ENCODE measurements at regions not wholly inside any gene's neighbourhood (a gene's known extent, or its start where the extent isn't known, plus 50 kb on each side); places are given as distances from the start of the nearest gene placed in this dataset.

GRCh38 chr2:8448824-8449556 is 232.9 kb upstream of the ID2 start:
- no peak for DNase-seq (ENCODE audit: low read depth)

- DNase-seq (ENCODE audit: low read depth) = no peak
These were observed 230.6 kb upstream of the ID2 start for GRCh38 chr2:8451273-8451672.

DNA sequence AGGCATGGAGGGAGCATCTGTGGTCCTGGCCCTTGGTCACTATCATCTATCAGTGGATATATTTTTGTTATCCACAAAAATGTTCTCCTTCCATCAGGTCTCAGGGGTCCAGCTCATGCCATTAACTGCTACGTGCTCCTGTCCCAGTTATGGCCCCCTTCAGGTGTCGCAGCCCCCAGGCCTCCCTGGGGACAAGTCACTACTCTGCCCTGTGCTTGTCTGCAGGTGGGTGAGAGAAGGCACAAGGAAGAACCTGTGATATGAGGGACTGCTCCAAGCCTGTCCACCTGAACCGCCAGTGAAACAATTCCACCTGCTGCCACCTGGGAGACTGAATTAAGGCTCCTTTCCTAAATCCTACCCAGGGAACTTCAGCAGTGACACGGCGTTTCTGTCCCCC is 229.6 kb upstream of the ID2 start:
- DNase-seq (ENCODE audit: low read depth) = no peak

DNA sequence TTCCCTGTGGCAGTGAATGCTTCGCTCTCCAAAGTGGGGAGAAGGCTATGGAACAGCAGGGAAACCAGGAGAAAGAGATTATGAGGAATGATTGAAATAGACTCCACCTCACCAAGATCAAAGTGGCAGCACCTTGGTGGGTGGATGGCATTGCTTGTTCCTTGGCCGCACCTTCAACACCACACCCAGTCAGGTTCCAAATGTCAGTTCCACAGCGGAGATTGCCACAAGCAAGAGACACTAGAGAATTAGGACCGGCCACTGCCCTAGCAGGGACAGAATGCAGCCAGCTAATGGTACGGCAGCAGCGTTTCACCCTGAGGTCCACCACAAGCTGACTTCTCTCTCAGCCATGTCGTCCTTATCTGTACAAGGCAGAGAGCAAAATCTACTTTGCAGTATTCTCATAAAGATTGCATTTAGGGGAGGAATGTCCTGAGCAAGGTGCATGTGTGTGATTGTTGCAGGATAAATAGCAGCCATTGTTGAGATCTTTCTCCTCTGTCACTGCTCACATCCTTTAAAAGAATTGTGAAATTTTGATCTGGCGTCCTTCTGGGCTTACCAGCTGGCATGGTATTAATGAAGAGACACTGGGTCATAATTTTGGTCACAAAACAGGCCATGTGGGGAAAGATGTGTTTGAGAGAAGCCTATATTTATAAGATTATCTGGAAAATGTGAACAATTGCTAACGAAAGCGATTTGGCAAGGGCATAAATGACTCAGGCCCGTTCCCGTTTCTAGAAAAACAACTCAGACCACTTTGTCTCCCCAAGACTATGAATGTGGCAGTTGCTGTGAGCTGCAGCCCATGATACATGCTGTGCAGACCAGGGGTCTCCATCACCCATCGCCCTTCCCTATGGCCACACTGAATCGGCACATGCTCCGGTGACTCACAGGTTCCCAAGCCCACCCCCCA is 228.6 kb upstream of the ID2 start:
- DNase-seq (ENCODE audit: low read depth) = no peak

DNA sequence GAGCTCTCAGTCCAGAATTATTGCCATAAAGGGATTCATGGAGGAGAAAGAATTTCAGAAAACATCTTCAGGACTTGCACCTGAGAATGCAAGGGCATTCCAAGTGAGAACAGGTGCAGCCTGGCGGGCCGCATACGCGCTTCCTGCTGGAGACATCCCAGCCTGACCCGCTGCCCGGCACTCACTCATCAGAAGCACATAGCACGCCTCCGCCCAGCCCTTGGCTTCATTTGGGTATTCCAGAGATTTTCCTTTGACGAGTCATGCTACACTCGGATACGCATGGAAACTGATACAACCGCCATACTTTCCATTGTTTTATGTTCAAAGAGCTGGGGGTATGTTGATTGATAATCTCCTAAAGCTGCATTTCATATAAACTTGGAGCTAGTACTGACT is 228.0 kb upstream of the ID2 start:
- no peak for DNase-seq (ENCODE audit: low read depth)

DNA sequence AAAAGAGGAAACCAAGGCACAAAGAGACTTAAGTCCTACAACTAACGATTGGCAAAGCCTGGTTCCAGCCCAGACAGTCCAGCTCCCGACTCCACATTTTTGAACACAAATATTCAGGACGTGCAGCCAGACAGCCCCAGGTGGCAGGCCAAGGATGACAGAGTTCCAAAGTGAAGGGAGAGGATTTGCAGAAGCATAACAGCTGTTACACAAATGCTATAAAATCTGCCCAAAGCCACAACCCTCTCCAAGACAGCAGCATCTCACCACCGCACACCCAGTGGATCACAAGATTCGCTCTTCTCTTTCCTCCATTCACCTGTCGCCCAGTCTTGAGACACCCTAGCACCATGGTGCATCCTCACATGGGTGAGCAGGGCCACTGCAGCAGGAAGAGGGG is 227.1 kb upstream of the ID2 start:
- DNase-seq (ENCODE audit: low read depth) = no peak

- DNase-seq (ENCODE audit: low read depth) = no peak
These were observed 226.4 kb upstream of the ID2 start for GRCh38 chr2:8455236-8456150.

- DNase-seq (ENCODE audit: low read depth) = no peak
These were observed 225.4 kb upstream of the ID2 start for GRCh38 chr2:8456151-8457091.

GRCh38 chr2:8457092-8457481 is 224.8 kb upstream of the ID2 start:
- no peak for DNase-seq (ENCODE audit: low read depth)

- no peak for DNase-seq (ENCODE audit: low read depth)
These were observed 224.0 kb upstream of the ID2 start for GRCh38 chr2:8457699-8458502.

DNA sequence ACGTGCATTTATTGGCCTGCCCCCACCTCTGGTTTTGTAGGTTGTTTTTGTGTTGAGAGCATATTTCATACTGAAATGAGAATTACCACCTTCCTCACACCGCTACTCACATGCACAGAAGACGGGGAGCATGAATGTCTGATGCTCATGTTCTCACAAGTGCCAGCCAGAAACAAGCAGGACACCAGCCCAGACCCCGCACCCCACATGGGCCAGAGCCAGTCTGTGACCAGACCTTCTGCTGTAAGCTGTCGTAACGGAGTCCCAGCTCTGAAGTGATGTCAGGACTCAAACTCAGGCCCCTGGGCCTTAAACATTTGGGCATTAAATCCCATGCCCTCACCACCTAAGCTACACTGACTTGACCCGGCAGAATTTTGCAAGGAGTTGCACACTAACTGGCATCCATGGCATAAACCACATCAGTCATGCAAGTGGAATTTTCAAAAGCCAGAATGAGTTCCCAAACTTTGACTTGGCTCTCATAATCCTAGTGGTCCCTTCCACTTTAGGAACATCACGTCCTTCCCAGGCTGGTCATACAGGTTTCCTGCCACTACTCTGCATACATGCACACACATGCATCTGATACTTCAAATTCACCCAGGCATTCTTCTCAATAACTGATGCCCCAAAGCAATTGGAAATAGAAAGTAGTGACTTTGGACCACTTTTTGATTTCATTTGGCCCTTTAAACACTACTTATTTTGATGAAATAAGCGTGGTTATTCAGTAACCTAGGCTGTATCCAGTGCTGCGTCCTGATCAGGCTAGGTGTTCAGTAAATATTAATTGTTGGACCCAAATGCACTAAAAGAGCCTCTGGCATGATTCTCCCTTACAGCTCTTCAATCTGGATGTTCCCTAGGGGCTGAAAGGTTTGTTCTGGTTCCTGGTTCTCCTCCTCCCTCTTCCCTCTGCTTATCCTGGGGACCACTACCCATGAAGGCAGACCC is 223.1 kb upstream of the ID2 start:
- DNase-seq (ENCODE audit: low read depth) = no peak

DNA sequence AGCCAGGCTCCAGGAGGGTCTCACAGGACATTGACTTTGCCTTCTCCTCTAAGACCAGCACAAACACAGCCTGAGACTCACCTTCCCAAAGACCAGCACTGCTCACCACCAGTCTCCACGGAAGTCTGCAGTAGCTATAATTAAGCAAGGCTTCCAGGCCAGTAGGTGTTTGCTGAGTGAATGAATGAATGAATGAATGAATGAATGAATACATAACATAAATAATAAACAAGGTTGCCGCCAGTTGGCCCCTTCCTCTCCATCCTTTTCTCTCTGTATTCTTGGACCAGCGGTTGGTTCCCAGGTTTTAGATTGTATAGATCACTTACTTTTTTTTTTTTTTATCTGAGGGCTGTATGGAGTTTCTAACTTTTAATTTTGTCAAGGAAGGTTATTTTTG is 222.4 kb upstream of the ID2 start:
- DNase-seq (ENCODE audit: low read depth) = no peak

- DNase-seq (ENCODE audit: low read depth) = no peak
These were observed 220.5 kb upstream of the ID2 start for GRCh38 chr2:8461341-8461740.

DNA sequence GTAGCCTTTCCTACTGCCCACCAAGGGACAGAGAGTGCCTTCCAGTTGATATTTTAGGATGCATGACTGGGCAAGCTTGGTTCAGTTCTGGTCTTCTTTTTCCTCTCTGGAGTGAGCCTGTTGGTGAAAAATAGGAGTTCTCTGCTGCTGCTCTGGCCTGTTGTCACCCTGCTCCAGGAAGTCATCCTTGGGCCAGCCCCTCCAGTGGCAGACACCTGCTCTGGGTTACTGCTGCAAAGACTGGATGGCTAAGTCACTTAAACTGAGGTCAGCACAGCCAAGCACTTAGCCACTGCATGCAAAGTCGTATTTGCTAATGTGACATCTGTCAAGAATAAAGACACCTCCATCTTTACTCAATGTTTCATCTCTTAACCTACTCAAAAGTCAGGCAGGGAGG is 219.6 kb upstream of the ID2 start:
- DNase-seq (ENCODE audit: low read depth) = no peak

GRCh38 chr2:8462899-8463648 is 218.8 kb upstream of the ID2 start:
- no peak for DNase-seq (ENCODE audit: low read depth)

DNA sequence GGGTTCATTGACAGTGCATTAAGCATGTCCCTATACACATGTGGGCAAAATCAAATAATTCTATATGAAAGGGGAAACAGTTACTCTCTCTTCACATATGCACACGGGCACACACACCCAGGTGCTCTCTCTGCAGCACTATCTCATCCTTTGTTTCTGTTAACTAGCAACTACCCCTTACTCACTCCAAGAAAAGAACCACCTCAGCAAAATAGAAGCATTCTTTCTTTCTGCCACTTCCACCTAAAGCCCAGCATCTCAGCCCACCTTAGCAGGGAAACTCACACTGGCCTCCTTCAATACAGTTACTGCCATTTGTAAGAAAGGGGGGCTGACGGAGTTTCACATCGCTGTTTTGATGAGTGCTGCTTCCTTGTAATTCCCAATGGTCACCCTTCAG is 216.3 kb upstream of the ID2 start:
- DNase-seq (ENCODE audit: low read depth) = no peak

DNA sequence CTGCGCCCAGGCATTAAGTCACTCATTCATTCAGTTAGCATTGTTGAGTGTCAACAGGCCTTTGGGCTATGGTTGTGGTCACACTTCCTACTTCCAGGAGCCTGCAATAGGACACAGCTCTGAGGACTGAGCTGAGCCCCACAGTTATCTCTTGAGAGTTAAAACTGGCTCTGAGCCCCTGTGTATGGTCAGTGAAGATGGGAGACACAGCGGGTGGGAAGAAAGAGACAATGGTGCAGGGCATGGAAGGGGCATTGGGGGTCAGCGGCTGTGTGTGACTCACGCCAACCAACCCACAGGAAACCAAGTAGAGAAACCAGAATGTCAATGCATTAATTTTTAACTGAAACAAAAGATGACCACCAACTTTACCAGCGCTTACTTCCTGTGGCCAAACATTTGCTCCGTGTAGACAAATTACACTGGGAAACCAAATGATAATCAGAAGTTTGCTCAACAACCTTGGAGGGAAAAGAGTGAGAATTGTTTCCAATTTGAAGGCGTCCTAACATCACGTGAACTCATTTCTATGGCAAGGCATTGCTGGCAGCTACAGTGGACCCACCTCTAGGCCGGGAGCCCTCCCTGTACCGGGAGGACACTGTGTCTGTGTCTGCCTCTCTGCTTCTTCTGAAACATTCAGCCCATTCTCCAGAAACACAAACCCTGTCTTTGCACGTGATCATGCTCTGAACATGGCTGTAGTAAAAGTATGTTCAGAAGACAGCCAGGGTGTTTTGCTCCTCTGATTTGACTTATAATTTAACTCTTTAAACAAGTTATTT is 212.0 kb upstream of the ID2 start:
- no peak for DNase-seq (ENCODE audit: low read depth)

Data from stimulated activated CD8-positive, alpha-beta memory T cell treated with anti-CD3 and anti-CD28 coated beads, Interleukin-7, amount 100 ng/mL, for 24 hours (primary cell).